Lower leg skin (tissue), 4 donors: ENCODE measurements at regions not wholly inside any gene's neighbourhood (a gene's known extent, or its start where the extent isn't known, plus 50 kb on each side); places are given as distances from the start of the nearest gene placed in this dataset.
A peak's percentile ranks its signal among the peaks of the same experiment; 100 is the strongest.
"Not testable (repeated sequence)": the region's sequence is repeated elsewhere in the genome, so short reads cannot be mapped to it uniquely, and the experiment has no call there.

Source experiments
- DNase-seq, 2 donors: peaks; one replicate each; pipeline ENCODE4 v3.0.0-alpha.2; 2019; ENCODE audit warnings: low spot score in 2 of 2
- H3K4me3 ChIP-seq: fragments of 200-600 bp; sonication (generic); 2 replicates; pipeline ENCODE4 v1.5.1; 2017; ENCODE audit warnings: mild to moderate bottlenecking, low read depth; ENCODE audit not compliant: poor library complexity, severe bottlenecking
- POLR2A ChIP-seq, 2 donors: fragments of 450-650 bp; IDR thresholded peaks; one replicate each; pipeline ENCODE4 v1.6.1; 2016 to 2017; ENCODE audit warnings: antibody characterized with exemption in 2 of 2, mild to moderate bottlenecking in 1 of 2, moderate library complexity in 1 of 2
- WGBS, 2 donors: methylation state at CpG; one replicate each; pipeline ENCODE4 v1.1.5; 2018; 5-methylcytosine and 5-hydroxymethylcytosine counted together
- intact Hi-C: fragments of 100-400 bp; cut with DNase I; formaldehyde crosslinking; loops from one replicate; pipeline ENCODE4 v1.15.0; 2023; ENCODE audit warnings: low total_unique reads
- TF ChIP-seq, protein P1 (sequence below), 3 donors: fragments of 450-650 bp; IDR thresholded peaks; one replicate each; pipeline ENCODE4 v1.5.1; 2016; ENCODE audit warnings: antibody characterized with exemption in 3 of 3, mild to moderate bottlenecking in 3 of 3, moderate library complexity in 2 of 3

DNA sequence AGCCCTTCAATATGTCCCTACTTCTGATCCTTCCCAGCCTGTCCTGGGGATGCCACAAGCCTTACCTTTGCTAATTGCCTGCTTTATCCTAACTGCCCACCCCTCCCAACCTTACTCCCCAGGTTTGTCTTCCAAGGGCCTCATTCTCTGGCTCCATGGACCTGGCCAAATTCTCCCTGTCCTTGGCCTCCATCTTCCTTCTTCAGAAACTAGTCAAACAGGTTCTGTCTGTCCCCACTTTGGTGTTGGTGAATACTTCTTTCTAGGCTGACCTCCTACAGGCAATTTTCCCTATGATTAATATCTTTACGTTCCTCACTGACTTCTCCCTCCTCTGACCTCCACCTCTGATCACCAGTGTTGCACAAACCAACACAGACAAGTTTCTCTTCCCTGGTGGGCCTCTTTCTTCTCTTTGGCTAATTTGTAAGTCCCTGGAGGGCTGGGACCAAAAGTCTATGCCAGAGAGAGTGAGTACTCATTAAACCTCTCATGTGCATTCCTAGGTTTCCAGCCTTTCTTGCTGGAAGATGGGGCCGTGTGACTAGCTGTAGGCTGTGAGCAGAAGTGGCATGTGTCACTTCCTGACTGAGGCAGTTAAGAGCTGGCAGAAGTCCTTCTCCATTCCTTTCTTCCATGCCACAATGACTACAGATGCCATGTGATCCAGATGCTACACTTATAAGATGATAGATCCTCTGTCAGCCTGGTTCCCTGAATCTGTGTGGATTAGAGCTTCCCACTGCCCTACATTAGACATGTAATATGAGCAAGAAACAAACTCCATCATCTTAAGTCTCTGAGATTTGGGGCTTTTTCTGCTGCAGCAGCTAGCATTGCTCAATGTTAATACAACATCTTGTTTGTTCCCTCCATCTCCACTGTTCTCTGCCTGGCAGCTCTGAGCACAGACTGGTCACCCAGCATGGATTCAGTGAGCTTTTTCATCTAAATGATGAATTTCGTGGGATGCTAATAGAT lies 382.7 kb downstream of the RPS24 start:
- WGBS, 2 donors: 56 to 57% methylated on average over 3 of the region's 3 CpGs
- DNase-seq: peak in 1 of 2 donors; percentile 32

GRCh38 chr10:78417425-78418370 lies 384.0 kb downstream of the RPS24 start:
- 87 to 91% methylated on average over 16 of the region's 16 CpGs for WGBS, 2 donors
- intact Hi-C loops: no loop called here
- peak in 1 of 2 donors; percentile 77 for DNase-seq

More for the DNA sequence above, 382.7 kb downstream of the RPS24 start:
- no peak overlapping the region for H3K4me3 ChIP-seq
- TF ChIP-seq, protein P1, sequence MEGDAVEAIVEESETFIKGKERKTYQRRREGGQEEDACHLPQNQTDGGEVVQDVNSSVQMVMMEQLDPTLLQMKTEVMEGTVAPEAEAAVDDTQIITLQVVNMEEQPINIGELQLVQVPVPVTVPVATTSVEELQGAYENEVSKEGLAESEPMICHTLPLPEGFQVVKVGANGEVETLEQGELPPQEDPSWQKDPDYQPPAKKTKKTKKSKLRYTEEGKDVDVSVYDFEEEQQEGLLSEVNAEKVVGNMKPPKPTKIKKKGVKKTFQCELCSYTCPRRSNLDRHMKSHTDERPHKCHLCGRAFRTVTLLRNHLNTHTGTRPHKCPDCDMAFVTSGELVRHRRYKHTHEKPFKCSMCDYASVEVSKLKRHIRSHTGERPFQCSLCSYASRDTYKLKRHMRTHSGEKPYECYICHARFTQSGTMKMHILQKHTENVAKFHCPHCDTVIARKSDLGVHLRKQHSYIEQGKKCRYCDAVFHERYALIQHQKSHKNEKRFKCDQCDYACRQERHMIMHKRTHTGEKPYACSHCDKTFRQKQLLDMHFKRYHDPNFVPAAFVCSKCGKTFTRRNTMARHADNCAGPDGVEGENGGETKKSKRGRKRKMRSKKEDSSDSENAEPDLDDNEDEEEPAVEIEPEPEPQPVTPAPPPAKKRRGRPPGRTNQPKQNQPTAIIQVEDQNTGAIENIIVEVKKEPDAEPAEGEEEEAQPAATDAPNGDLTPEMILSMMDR (IDR thresholded peaks at IDR 0.05): no peak
- TF ChIP-seq POLR2A (IDR thresholded peaks at IDR 0.05): no peak
- intact Hi-C loops: no loop called here

DNA sequence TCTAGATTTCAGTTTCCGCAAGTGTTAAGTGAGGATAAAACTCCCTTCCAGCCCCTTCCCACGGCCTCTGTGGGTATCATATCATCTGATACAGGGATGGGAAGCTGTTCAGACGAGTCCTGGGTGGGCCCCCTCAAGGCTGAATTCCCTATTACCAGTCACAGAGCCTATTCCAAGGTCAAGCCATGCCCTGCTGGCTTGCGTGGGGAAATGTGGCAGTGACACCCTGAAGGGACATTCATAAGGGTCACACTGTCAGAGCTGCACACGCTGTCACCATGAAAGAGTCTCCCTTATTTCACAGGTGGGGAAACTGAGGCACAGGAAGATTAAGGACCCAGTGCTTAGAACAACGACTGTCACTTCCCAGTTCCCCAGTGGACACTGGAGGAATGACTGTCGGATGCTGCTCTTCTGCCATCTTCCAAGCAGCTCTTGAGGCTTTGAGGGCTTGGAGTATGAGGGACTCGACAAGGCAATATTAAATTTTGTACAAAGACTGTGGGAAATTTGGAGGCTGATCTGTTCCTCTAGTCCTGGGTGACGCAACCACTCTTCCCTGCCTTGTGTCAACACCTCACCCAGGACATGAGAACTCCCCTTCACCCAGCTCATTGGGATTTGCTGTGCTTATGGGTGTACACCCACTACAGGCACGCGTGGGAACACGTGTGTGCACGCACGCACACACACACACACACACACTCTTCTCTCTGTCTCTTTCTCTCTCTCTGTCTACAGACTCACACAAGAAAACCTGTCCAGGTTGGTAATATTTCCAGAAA lies 386.0 kb downstream of the RPS24 start:
- TF ChIP-seq POLR2A (IDR thresholded peaks at IDR 0.05): no peak
- TF ChIP-seq, protein P1 (IDR thresholded peaks at IDR 0.05): no peak
- peak in 1 of 2 donors; percentile 48 for DNase-seq
- no peak overlapping the region for H3K4me3 ChIP-seq
- intact Hi-C loops: no loop called here
- 91 to 93% methylated on average over 14 of the region's 14 CpGs for WGBS, 2 donors

More at GRCh38 chr10:78417425-78418370, 384.0 kb downstream of the RPS24 start:
- no peak overlapping the region for H3K4me3 ChIP-seq
- TF ChIP-seq, protein P1 (IDR thresholded peaks at IDR 0.05): no peak

DNA sequence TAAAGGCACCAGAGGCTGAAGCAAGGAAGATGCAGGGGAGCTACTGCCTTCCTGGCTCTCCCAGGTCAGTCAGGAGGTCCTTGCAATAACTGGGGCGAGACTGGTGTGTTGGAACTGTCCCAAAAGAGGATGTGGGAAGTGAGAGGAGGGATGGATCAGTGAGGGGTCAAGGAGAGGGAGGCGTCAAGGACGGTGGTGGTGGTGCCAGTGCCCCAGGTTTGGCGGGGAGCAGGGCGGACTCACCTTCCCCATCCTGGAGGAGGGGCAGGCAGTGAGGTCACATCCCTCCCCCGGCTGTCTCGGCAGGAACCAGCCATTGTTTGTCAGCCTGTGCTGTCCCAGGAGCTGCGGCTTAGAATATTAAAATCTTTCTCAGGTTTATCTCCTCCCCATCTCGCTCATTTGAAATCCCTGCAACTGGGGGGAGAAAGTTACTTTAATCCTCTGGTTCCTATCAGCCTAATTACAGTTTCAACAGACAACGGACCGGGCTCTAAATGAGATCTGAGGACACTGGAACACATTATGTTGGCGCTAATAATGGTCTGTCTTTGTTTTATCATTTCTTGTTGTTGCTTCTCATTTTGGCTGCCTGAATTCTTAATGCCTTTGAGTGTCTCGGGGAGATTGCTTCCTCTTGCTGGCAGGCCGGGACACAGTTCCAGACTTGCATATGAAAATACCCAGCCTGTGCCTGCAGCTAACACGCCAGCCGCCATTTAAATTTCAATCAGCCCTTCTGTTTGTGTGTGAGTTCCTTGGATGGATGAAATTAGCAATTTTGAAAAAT lies 387.5 kb downstream of the RPS24 start:
- peak in 1 of 2 donors; percentile 76 for DNase-seq

DNA sequence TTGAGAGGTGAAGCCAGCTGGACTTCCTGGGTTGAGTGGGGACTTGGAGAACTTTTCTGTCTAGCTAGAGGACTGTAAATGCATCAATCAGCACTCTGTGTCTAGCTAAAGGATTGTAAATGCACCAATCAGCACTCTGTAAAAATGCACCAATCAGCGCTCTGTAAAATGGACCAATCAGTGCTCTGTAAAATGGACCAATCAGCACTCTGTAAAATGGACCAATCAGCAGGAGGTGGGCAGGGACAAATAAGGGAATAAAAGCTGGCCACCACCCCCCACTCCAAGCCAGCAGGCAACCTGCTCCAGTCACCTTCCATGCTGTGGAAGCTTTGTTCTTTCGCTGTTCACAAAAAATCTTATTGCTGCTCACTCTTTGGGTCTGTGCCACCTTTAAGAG lies 390.4 kb downstream of the RPS24 start:
- DNase-seq, H3K4me3 ChIP-seq, intact Hi-C loops: not testable (repeated sequence)
- 98 to 100% methylated on average over 2 of the region's 2 CpGs for WGBS, 2 donors

More for the DNA sequence above, 387.5 kb downstream of the RPS24 start:
- 47% methylated on average over 16 of the region's 16 CpGs for WGBS, 2 donors
- no peak overlapping the region for H3K4me3 ChIP-seq
- intact Hi-C loops: no loop called here
- TF ChIP-seq, protein P1 (IDR thresholded peaks at IDR 0.05): no peak
- no peak for TF ChIP-seq POLR2A (IDR thresholded peaks at IDR 0.05)
